HFFc6 (cell line): ENCODE measurements at regions not wholly inside any gene's neighbourhood (a gene's known extent, or its start where the extent isn't known, plus 50 kb on each side); places are given as distances from the start of the nearest gene placed in this dataset.
A peak's percentile ranks its signal among the peaks of the same experiment; 100 is the strongest.

Experiments
- DNase-seq: peaks from one replicate; pipeline ENCODE4 v3.0.0-alpha.2; 2018
- H3K27ac Mint-ChIP-seq: 2 replicates; pipeline ENCODE4 v1.8.0; 2020; ENCODE audit warnings: mild to moderate bottlenecking, mixed read lengths
- H3K27me3 Mint-ChIP-seq: 2 replicates; pipeline ENCODE4 v1.8.0; 2021; ENCODE audit warnings: mild to moderate bottlenecking, moderate library complexity, mixed read lengths; ENCODE audit not compliant: insufficient read depth
- H3K36me3 Mint-ChIP-seq: 2 replicates; pipeline ENCODE4 v1.8.0; 2021; ENCODE audit warnings: low read depth, mixed read lengths
- H3K4me1 Mint-ChIP-seq: 2 replicates; pipeline ENCODE4 v1.8.0; 2020; ENCODE audit warnings: low read depth, mixed read lengths
- H3K4me3 Mint-ChIP-seq: 2 replicates; pipeline ENCODE4 v1.8.0; 2020; ENCODE audit warnings: mild to moderate bottlenecking, moderate library complexity, mixed read lengths
- H3K9me3 Mint-ChIP-seq: 2 replicates; pipeline ENCODE4 v1.8.0; 2020; ENCODE audit warnings: mild to moderate bottlenecking, mixed read lengths
- TF ChIP-seq, protein P1 (sequence below): fragments of 200-600 bp; sonication (generic); IDR thresholded peaks from 2 replicates; pipeline ENCODE4 v1.5.0; 2021; ENCODE audit warnings: antibody characterized with exemption, mild to moderate bottlenecking

DNA sequence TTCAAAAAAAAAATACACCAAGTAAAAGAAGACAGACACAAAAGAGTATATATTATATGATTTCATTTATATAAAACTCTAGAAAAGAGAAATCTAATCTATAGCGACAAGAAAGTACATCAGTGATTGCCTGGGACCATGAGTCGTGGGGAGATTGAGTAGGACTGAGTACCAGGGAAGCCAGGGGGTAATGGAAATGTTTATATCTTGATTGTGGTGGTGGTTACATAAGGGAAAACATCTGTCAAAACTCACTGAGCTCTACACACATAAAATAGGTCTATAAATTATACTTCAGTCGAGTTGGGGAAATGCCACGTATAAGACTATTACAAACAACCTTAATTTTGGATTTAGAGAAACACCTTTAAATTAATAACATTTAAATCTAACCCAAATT lies 117.4 kb downstream of the TRIM29 start:
- H3K4me3 Mint-ChIP-seq: no peak overlapping the region
- no peaks in the 10 kb centered on the region for H3K9me3 Mint-ChIP-seq

GRCh38 chr11:120019191-120019590 lies 118.7 kb downstream of the TRIM29 start:
- no peak overlapping the region for H3K27ac Mint-ChIP-seq
- no peaks in the 10 kb centered on the region for H3K36me3 Mint-ChIP-seq
- no peaks in the 10 kb centered on the region for H3K4me1 Mint-ChIP-seq
- H3K27me3 Mint-ChIP-seq: peaks cover 41% of the 10 kb centered on the region
- no peak for DNase-seq
- TF ChIP-seq, protein P1, sequence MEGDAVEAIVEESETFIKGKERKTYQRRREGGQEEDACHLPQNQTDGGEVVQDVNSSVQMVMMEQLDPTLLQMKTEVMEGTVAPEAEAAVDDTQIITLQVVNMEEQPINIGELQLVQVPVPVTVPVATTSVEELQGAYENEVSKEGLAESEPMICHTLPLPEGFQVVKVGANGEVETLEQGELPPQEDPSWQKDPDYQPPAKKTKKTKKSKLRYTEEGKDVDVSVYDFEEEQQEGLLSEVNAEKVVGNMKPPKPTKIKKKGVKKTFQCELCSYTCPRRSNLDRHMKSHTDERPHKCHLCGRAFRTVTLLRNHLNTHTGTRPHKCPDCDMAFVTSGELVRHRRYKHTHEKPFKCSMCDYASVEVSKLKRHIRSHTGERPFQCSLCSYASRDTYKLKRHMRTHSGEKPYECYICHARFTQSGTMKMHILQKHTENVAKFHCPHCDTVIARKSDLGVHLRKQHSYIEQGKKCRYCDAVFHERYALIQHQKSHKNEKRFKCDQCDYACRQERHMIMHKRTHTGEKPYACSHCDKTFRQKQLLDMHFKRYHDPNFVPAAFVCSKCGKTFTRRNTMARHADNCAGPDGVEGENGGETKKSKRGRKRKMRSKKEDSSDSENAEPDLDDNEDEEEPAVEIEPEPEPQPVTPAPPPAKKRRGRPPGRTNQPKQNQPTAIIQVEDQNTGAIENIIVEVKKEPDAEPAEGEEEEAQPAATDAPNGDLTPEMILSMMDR: no peak
- H3K9me3 Mint-ChIP-seq: no peaks in the 10 kb centered on the region
- no peak overlapping the region for H3K4me3 Mint-ChIP-seq

More for the DNA sequence above, 117.4 kb downstream of the TRIM29 start:
- no peak for DNase-seq
- no peak overlapping the region for H3K27ac Mint-ChIP-seq
- peaks cover 29% of the 10 kb centered on the region for H3K27me3 Mint-ChIP-seq
- H3K36me3 Mint-ChIP-seq: no peaks in the 10 kb centered on the region
- H3K4me1 Mint-ChIP-seq: no peaks in the 10 kb centered on the region
- TF ChIP-seq, protein P1: no peak

GRCh38 chr11:120017582-120018150 lies 120.2 kb downstream of the TRIM29 start:
- Mint-ChIP-seq H3K27ac (no peak overlapping the region), H3K4me3 (no peak overlapping the region)

GRCh38 chr11:120013325-120014250 lies 124.3 kb downstream of the TRIM29 start:
- Mint-ChIP-seq H3K27me3 (peaks cover 53% of the 10 kb centered on the region), H3K36me3 (no peaks in the 10 kb centered on the region), H3K4me3 (no peak overlapping the region), H3K27ac (no peak overlapping the region), H3K9me3 (no peaks in the 10 kb centered on the region), H3K4me1 (no peaks in the 10 kb centered on the region)
- TF ChIP-seq, protein P1: peak; percentile 78
- peak; percentile 9 for DNase-seq

More at GRCh38 chr11:120017582-120018150, 120.2 kb downstream of the TRIM29 start:
- no peak for DNase-seq
- Mint-ChIP-seq H3K4me1 (no peaks in the 10 kb centered on the region), H3K9me3 (no peaks in the 10 kb centered on the region), H3K36me3 (no peaks in the 10 kb centered on the region), H3K27me3 (peaks cover 31% of the 10 kb centered on the region)
- TF ChIP-seq, protein P1: no peak

DNA sequence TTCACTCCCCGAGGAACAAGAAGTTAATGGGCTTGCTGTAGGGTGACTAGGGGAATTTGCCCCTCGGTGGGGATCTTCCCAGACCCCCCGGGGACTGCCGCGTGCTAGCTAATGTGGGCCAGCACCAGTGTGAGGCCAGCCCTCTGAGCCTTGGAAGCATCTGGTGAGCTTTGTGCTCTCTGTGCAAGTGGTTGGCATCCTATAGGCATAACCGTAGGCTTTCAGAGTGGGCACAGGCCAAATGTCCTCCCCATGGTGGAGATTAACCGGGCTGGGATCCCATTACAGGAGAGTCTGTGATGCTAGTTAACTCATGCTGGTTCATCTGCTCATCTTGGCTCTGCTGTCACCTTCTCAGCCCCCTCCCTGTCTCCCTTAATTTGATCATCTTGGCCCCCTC lies 125.7 kb downstream of the TRIM29 start:
- Mint-ChIP-seq H3K27ac (no peak overlapping the region), H3K27me3 (peaks cover 55% of the 10 kb centered on the region), H3K36me3 (no peaks in the 10 kb centered on the region), H3K4me1 (no peaks in the 10 kb centered on the region), H3K9me3 (no peaks in the 10 kb centered on the region), H3K4me3 (no peak overlapping the region)
- no peak for DNase-seq
- TF ChIP-seq, protein P1: no peak
